ENCODE measurements at regions not wholly inside any gene's neighbourhood (a gene's known extent, or its start where the extent isn't known, plus 50 kb on each side); places are given as distances from the start of the nearest gene placed in this dataset.

- TF ChIP-seq, protein P1, sequence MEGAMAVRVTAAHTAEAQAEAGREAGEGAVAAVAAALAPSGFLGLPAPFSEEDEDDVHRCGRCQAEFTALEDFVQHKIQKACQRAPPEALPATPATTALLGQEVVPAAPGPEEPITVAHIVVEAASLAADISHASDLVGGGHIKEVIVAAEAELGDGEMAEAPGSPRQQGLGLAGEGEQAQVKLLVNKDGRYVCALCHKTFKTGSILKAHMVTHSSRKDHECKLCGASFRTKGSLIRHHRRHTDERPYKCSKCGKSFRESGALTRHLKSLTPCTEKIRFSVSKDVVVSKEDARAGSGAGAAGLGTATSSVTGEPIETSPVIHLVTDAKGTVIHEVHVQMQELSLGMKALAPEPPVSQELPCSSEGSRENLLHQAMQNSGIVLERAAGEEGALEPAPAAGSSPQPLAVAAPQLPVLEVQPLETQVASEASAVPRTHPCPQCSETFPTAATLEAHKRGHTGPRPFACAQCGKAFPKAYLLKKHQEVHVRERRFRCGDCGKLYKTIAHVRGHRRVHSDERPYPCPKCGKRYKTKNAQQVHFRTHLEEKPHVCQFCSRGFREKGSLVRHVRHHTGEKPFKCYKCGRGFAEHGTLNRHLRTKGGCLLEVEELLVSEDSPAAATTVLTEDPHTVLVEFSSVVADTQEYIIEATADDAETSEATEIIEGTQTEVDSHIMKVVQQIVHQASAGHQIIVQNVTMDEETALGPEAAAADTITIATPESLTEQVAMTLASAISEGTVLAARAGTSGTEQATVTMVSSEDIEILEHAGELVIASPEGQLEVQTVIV (IDR thresholded peaks at IDR 0.05; ENCODE audit: borderline replicate concordance, partially characterized antibody): no peak
- TF ChIP-seq NRF1 (conservative IDR thresholded peaks at IDR 0.05; ENCODE audit: low read depth, low read length) (no peak), EZH2 (IDR thresholded peaks at IDR 0.05; ENCODE audit: borderline replicate concordance, control insufficient read depth, low read depth, low read length) (no peak), MTA3 (IDR thresholded peaks at IDR 0.05; ENCODE audit: borderline replicate concordance, low read length) (no peak), YBX1 (IDR thresholded peaks at IDR 0.05) (no peak)
Observed at GRCh38 chr4:81816031-81816761, 344.5 kb upstream of the RASGEF1B start (continued).

DNA sequence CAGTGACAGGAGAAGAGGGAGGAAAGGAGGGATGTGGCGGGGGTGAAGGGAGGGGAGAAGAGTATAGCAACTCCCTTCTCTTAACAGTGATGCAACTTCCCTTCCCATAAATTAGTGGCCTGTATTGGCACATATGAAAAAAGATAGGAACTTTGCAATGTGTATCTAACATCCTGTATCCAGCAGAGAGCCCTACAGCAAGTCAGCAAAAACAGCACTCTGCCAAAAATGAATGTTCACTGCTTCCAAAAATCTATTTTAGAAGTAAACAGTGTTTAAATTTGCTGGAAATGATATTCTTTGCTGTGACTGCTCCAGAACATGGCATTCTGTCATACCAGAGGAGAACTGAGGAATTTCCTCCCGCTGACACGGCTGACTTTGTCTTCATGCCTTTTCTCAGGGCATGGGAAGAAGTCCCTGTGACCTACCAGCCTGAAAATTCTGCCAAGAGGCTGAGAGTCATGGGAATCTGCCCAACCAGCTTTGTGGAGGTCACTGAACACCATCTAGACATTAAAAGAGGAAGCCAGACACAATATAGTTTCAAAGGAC lies 343.4 kb upstream of the RASGEF1B start:
- SMC1A ChIA-PET (ENCODE audit: uncharacterized antibody, unreplicated experiment): no interaction called here
- intact Hi-C loops (cut with micrococcal nuclease; ENCODE audit: unreplicated experiment): no loop called here

More for the DNA sequence above, 343.4 kb upstream of the RASGEF1B start:
- H3K4me3 ChIP-seq: no peak overlapping the region
- RAD21 ChIA-PET (ENCODE audit: unreplicated experiment): interaction anchor here (0.6 kb wide), 1 partner anchor 275 kb away, joined by 3 read pairs; no protein-coding TSS in a partner anchor
- CTCF ChIA-PET: no interaction called here
- H3K27ac ChIP-seq (ENCODE audit: control insufficient read depth, insufficient read depth): no peak overlapping the region
- no peak overlapping the region for H3K4me2 ChIP-seq (ENCODE audit: control insufficient read depth, insufficient read depth)
- no peaks in the 10 kb centered on the region for H3K27me3 ChIP-seq (replicated peaks in 1 of 2; ENCODE audit: control insufficient read depth in 2 of 2, insufficient read depth in 2 of 2, low read length in 1 of 2)
- BruUV-seq (replicated peaks): no TSS peak
- no peak overlapping the region for H3K9ac ChIP-seq (ENCODE audit: control insufficient read depth, insufficient read depth, low read length)
- TF ChIP-seq BMI1 (IDR thresholded peaks at IDR 0.05; ENCODE audit: borderline replicate concordance) (no peak), CEBPZ (IDR thresholded peaks at IDR 0.05; ENCODE audit: low read depth, low read length) (no peak), ZBTB11 (CRISPR knock-in tag; IDR thresholded peaks at IDR 0.05) (no peak), BACH1 (IDR thresholded peaks at IDR 0.05; ENCODE audit: borderline replicate concordance) (no peak), ZNF622 (IDR thresholded peaks at IDR 0.05) (no peak)
- H3K79me2 ChIP-seq (ENCODE audit: control insufficient read depth, insufficient read depth, low read length): no peaks in the 10 kb centered on the region
- ATAC-seq: no peak
- no peak for FAIRE-seq
- no peaks in the 10 kb centered on the region for H3K9me3 ChIP-seq (replicated peaks; ENCODE audit: control insufficient read depth, insufficient read depth, low read length)
- H2AFZ ChIP-seq (ENCODE audit: control insufficient read depth, low read depth, low read length): no peak overlapping the region
- POLR2A ChIA-PET: no interaction called here
- H3K4me1 ChIP-seq (ENCODE audit: control insufficient read depth, insufficient read depth, low read length): no peaks in the 10 kb centered on the region
- in situ Hi-C loops (cut with MboI): no loop called here
- no peaks in the 10 kb centered on the region for H3K36me3 ChIP-seq (ENCODE audit: control insufficient read depth in 2 of 2, insufficient read depth in 2 of 2, low read length in 1 of 2)
- no peak for DNase-seq (ENCODE audit: low read depth, low spot score)
- 25% methylated on average over 3 of the region's 3 CpGs for WGBS (ENCODE audit: insufficient coverage, insufficient replicate concordance, low lambda C conversion rate, missing lambda C conversion rate)
- no peaks in the 10 kb centered on the region for H4K20me1 ChIP-seq (ENCODE audit: control insufficient read depth, insufficient read depth)

All from GM12878 (cell line).